Erythroblast (primary cell): ENCODE measurements at regions not wholly inside any gene's neighbourhood (a gene's known extent, or its start where the extent isn't known, plus 50 kb on each side); places are given as distances from the start of the nearest gene placed in this dataset.

Experiments used
- GATA1 ChIP-seq: IDR thresholded peaks from 2 replicates; pipeline ENCODE4 v1.6.1; 2011; ENCODE audit warnings: low read depth, mild to moderate bottlenecking, control low read depth, low read length, moderate library complexity
- POLR2A ChIP-seq: IDR thresholded peaks from 2 replicates; pipeline ENCODE4 v1.6.1; 2011; ENCODE audit warnings: mild to moderate bottlenecking, low read length

GRCh38 chr11:119807841-119808240, 78.8 kb upstream of the NECTIN1 start:
- TF ChIP-seq POLR2A: no peak
- TF ChIP-seq GATA1: no peak
